HCEC 1CT (cell line): ENCODE measurements at regions not wholly inside any gene's neighbourhood (a gene's known extent, or its start where the extent isn't known, plus 50 kb on each side); places are given as distances from the start of the nearest gene placed in this dataset.
"Not testable (repeated sequence)": the region's sequence is repeated elsewhere in the genome, so short reads cannot be mapped to it uniquely, and the experiment has no call there.

Experiments used
- DNase-seq: peaks from one replicate; pipeline ENCODE4 v3.0.0-alpha.2; 2017

GRCh38 chr11:129503646-129504045, 128.0 kb downstream of the BARX2 start:
- DNase-seq = no peak

- no peak for DNase-seq
Measured at GRCh38 chr11:129505266-129505665, 129.6 kb downstream of the BARX2 start.

- no peak for DNase-seq
Measured at GRCh38 chr11:129508163-129508562, 132.5 kb downstream of the BARX2 start.

- no peak for DNase-seq
Measured at GRCh38 chr11:129528296-129528695, 152.6 kb downstream of the BARX2 start.

GRCh38 chr11:129530154-129530895, 154.7 kb downstream of the BARX2 start:
- no peak for DNase-seq

GRCh38 chr11:129533395-129533794, 157.7 kb downstream of the BARX2 start:
- no peak for DNase-seq

GRCh38 chr11:129536338-129536737, 160.7 kb downstream of the BARX2 start:
- DNase-seq = no peak

GRCh38 chr11:129538323-129538722, 162.7 kb downstream of the BARX2 start:
- no peak for DNase-seq

- DNase-seq = no peak
Measured at GRCh38 chr11:129543515-129544290, 168.1 kb downstream of the BARX2 start.

GRCh38 chr11:129544691-129545090, 169.0 kb downstream of the BARX2 start:
- no peak for DNase-seq

- DNase-seq = no peak
Measured at GRCh38 chr11:129546266-129546665, 170.6 kb downstream of the BARX2 start.

- DNase-seq = no peak
Measured at GRCh38 chr11:129557421-129557820, 181.8 kb downstream of the BARX2 start.

- DNase-seq = no peak
Measured at GRCh38 chr11:129569007-129569406, 193.4 kb downstream of the BARX2 start.

- not testable (repeated sequence) for DNase-seq
Measured at GRCh38 chr11:129572667-129573066, 197.0 kb downstream of the BARX2 start.

- DNase-seq = no peak
Measured at GRCh38 chr11:129573161-129573560, 197.5 kb downstream of the BARX2 start.

GRCh38 chr11:129574431-129574830, 198.8 kb downstream of the BARX2 start:
- DNase-seq = no peak

- no peak for DNase-seq
Measured at GRCh38 chr11:129576652-129577051, 201.0 kb downstream of the BARX2 start.

GRCh38 chr11:129578006-129578405, 202.4 kb downstream of the BARX2 start:
- no peak for DNase-seq

- DNase-seq = no peak
Measured at GRCh38 chr11:129580278-129580677, 204.6 kb downstream of the BARX2 start.

- DNase-seq = no peak
Measured at GRCh38 chr11:129584316-129584715, 208.7 kb downstream of the BARX2 start.

GRCh38 chr11:129589190-129589860, 213.7 kb downstream of the BARX2 start:
- no peak for DNase-seq

GRCh38 chr11:129590030-129590752, 214.5 kb downstream of the BARX2 start:
- DNase-seq = no peak
